IPS-18a (cell line): ENCODE measurements at regions not wholly inside any gene's neighbourhood (a gene's known extent, or its start where the extent isn't known, plus 50 kb on each side); places are given as distances from the start of the nearest gene placed in this dataset.
"Not testable (repeated sequence)": the region's sequence is repeated elsewhere in the genome, so short reads cannot be mapped to it uniquely, and the experiment has no call there.

Experiments
- H3K27ac ChIP-seq: one replicate; pipeline ENCODE4 v1.5.1; 2013; ENCODE audit warnings: low read length
- H3K27me3 ChIP-seq: one replicate; pipeline ENCODE4 v1.6.1; 2013; ENCODE audit warnings: mild to moderate bottlenecking, low read length; ENCODE audit not compliant: control insufficient read depth, insufficient read depth
- H3K36me3 ChIP-seq: one replicate; pipeline ENCODE4 v1.6.1; 2013; ENCODE audit warnings: low read depth, low read length; ENCODE audit not compliant: control insufficient read depth
- H3K4me1 ChIP-seq: one replicate; pipeline ENCODE4 v1.6.1; 2013; ENCODE audit warnings: low read depth, low read length; ENCODE audit not compliant: control insufficient read depth
- H3K4me3 ChIP-seq: one replicate; pipeline ENCODE4 v1.5.1; 2013; ENCODE audit warnings: low read length
- H3K9ac ChIP-seq: one replicate; pipeline ENCODE4 v1.6.1; 2013; ENCODE audit warnings: mild to moderate bottlenecking, low read length, moderate library complexity
- H3K9me3 ChIP-seq: one replicate; pipeline ENCODE4 v1.6.1; 2013; ENCODE audit warnings: low read depth, low read length; ENCODE audit not compliant: control insufficient read depth

DNA sequence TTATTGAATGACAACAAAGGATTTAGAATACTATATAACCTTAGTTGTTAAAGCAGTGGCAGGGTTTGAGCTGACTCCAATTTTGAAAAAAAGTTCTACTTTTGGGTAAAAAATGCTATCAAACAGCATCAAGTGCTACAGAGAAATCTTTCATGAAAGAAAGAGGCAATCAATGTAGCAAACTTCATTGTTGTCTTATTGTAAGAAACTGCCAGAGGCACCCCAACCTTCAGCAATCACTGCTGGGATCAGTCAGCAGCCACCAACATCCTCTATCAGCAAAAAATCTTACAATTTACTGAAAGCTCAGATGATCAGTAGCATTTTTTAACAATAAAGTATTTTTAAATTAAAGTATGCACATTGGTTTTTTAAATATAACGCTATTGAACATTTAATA lies 4754.7 kb upstream of the OR11H1 start:
- H3K4me1 ChIP-seq, H3K27ac ChIP-seq, H3K36me3 ChIP-seq, H3K4me3 ChIP-seq, H3K9ac ChIP-seq, H3K27me3 ChIP-seq: not testable (repeated sequence)
- H3K9me3 ChIP-seq = peaks cover 62% of the 10 kb centered on the region

DNA sequence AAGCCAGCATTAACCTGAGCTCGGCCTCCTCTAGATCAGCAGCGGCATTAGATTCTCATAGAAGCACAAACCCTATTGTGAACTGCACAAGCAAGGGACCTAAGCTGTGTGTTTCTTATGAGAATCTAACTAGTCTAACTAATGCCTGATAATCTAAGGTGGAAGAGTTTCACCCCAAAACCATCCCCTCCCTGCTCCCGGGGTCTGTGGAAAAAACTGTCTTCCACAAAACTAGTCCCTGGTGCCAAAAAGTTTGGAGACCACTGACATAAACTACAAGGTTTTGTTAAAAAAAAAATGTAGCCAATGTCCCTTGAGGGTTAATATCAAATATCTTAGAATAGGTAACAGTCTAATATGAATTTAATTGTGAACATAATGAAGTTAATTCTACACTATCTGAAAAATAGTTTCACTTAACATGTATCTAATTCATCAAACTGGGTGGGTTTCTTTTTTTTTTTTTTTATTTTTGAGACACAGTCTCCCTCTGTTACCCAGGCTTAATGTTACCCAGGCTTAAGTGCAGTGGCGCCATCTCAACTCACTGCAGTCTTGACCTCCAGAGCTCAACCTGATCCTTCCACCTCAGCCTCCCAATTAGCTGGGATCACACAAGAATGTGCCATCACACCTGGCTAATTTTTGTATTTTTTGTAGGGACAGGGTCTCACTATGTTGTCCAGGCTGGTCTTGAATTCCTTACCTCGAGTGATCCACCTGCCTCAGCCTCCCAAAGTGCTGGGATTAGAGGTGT lies 4752.2 kb upstream of the OR11H1 start:
- not testable (repeated sequence) for H3K36me3 ChIP-seq, H3K9ac ChIP-seq, H3K4me1 ChIP-seq, H3K27ac ChIP-seq, H3K4me3 ChIP-seq, H3K27me3 ChIP-seq
- peaks cover 75% of the 10 kb centered on the region for H3K9me3 ChIP-seq

DNA sequence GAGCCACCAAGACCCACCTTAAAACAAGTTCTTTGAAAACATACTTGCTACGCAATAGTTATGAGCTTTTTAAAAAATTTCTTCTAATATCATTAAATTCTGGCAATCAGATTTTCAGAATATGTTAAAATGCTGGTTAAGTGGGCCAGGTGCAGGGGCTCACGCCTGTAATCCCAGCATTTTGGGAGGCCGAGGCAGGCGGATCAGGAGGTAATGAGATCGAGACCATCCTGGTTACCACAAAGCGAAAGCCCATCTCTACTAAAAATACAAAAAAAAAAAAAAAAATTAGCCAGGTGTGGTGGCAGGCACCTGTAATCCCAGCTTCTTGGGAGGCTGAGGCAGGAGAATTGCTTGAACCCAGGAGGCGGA lies 4751.6 kb upstream of the OR11H1 start:
- H3K4me1 ChIP-seq, H3K4me3 ChIP-seq, H3K27me3 ChIP-seq, H3K36me3 ChIP-seq, H3K27ac ChIP-seq, H3K9ac ChIP-seq: not testable (repeated sequence)
- peaks cover 74% of the 10 kb centered on the region for H3K9me3 ChIP-seq

- H3K36me3 ChIP-seq, H3K27me3 ChIP-seq, H3K9ac ChIP-seq, H3K4me3 ChIP-seq, H3K4me1 ChIP-seq, H3K27ac ChIP-seq: not testable (repeated sequence)
- H3K9me3 ChIP-seq = peaks cover 80% of the 10 kb centered on the region
Observed at GRCh38 chr22:10777733-10778132, 4750.3 kb upstream of the OR11H1 start.

DNA sequence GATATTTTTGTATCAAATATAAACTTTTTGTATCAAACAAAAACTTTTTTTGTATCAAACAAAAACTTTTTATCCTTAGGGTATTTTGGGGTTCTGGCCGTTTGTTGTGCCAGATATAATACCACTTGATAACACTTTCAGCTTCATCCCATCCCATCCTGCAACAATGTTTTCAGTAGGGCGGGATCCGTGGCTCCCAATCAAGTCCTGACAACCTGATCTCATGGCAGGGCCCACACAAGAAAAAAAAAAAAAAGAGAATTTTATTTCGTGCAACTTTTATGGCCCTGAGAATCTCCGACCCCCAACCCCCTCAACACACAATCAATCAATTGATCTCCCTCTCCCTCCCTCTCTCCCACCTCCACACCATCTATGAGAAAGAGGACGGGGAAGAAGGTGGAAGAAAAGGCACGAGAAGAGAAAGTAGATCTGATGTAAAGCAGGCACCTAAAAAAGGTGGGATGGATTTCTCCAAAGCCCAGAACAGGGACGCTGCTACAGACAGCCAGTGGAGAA lies 4749.6 kb upstream of the OR11H1 start:
- H3K4me1 ChIP-seq = no peaks in the 10 kb centered on the region
- no peak overlapping the region for H3K4me3 ChIP-seq
- peaks cover 79% of the 10 kb centered on the region for H3K9me3 ChIP-seq
- H3K27ac ChIP-seq = no peak overlapping the region
- no peaks in the 10 kb centered on the region for H3K27me3 ChIP-seq
- no peaks in the 10 kb centered on the region for H3K36me3 ChIP-seq
- H3K9ac ChIP-seq = no peak overlapping the region

GRCh38 chr22:10779200-10779599 lies 4748.8 kb upstream of the OR11H1 start:
- not testable (repeated sequence) for H3K36me3 ChIP-seq

GRCh38 chr22:10780281-10780680 lies 4747.7 kb upstream of the OR11H1 start:
- Histone ChIP-seq H3K4me1 (no peaks in the 10 kb centered on the region), H3K9me3 (peaks cover 61% of the 10 kb centered on the region), H3K27ac (no peak overlapping the region), H3K36me3 (no peaks in the 10 kb centered on the region), H3K27me3 (no peaks in the 10 kb centered on the region), H3K9ac (no peak overlapping the region), H3K4me3 (no peak overlapping the region)

More at GRCh38 chr22:10779200-10779599, 4748.8 kb upstream of the OR11H1 start:
- not testable (repeated sequence) for H3K9ac ChIP-seq, H3K4me1 ChIP-seq, H3K27me3 ChIP-seq, H3K27ac ChIP-seq, H3K4me3 ChIP-seq
- H3K9me3 ChIP-seq = peaks cover 72% of the 10 kb centered on the region

GRCh38 chr22:10781571-10782403 lies 4746.2 kb upstream of the OR11H1 start:
- Histone ChIP-seq H3K9ac (no peak overlapping the region), H3K27me3 (no peaks in the 10 kb centered on the region), H3K36me3 (no peaks in the 10 kb centered on the region), H3K9me3 (peaks cover 50% of the 10 kb centered on the region), H3K4me3 (no peak overlapping the region), H3K27ac (no peak overlapping the region), H3K4me1 (no peaks in the 10 kb centered on the region)
